Fibroblast of peridontal ligament (primary cell): ENCODE measurements at regions not wholly inside any gene's neighbourhood (a gene's known extent, or its start where the extent isn't known, plus 50 kb on each side); places are given as distances from the start of the nearest gene placed in this dataset.

ENCODE experiments used
- DNase-seq: peaks from one replicate; pipeline ENCODE4 v3.0.0-alpha.2; 2010; ENCODE audit errors: extremely low read depth

GRCh38 chr5:2441495-2442180 lies 309.8 kb downstream of the IRX2 start:
- no peak for DNase-seq

GRCh38 chr5:2439608-2440007 lies 311.9 kb downstream of the IRX2 start:
- no peak for DNase-seq

- no peak for DNase-seq
These were observed 318.4 kb downstream of the IRX2 start for GRCh38 chr5:2433086-2433485.

- DNase-seq: no peak
These were observed 319.2 kb downstream of the IRX2 start for GRCh38 chr5:2432076-2432920.

GRCh38 chr5:2430606-2431005 lies 320.9 kb downstream of the IRX2 start:
- no peak for DNase-seq

GRCh38 chr5:2427983-2428382 lies 323.5 kb downstream of the IRX2 start:
- DNase-seq: no peak

GRCh38 chr5:2423634-2424033 lies 327.8 kb downstream of the IRX2 start:
- DNase-seq: no peak

GRCh38 chr5:2417301-2417700 lies 334.2 kb downstream of the IRX2 start:
- no peak for DNase-seq

GRCh38 chr5:2415678-2416077 lies 335.8 kb downstream of the IRX2 start:
- no peak for DNase-seq

GRCh38 chr5:2410451-2410850 lies 341.0 kb downstream of the IRX2 start:
- DNase-seq: no peak

GRCh38 chr5:2403296-2403695 lies 348.2 kb downstream of the IRX2 start:
- DNase-seq: no peak

- DNase-seq: no peak
These were observed 351.7 kb downstream of the IRX2 start for GRCh38 chr5:2399804-2400203.

GRCh38 chr5:2399096-2399495 lies 352.4 kb downstream of the IRX2 start:
- no peak for DNase-seq

GRCh38 chr5:2393556-2393955 lies 357.9 kb downstream of the IRX2 start:
- no peak for DNase-seq

GRCh38 chr5:2391566-2391965 lies 359.9 kb downstream of the IRX2 start:
- DNase-seq: no peak

- no peak for DNase-seq
These were observed 360.5 kb downstream of the IRX2 start for GRCh38 chr5:2391021-2391420.

GRCh38 chr5:2388571-2388970 lies 362.9 kb downstream of the IRX2 start:
- no peak for DNase-seq

- DNase-seq: no peak
These were observed 363.7 kb downstream of the IRX2 start for GRCh38 chr5:2387634-2388325.

GRCh38 chr5:2387250-2387633 lies 364.2 kb downstream of the IRX2 start:
- DNase-seq: no peak

- DNase-seq: no peak
These were observed 365.7 kb downstream of the IRX2 start for GRCh38 chr5:2385818-2386217.

GRCh38 chr5:2383698-2384065 lies 367.8 kb downstream of the IRX2 start:
- DNase-seq: no peak

- DNase-seq: no peak
These were observed 368.4 kb downstream of the IRX2 start for GRCh38 chr5:2382776-2383697.
